HG02610 (cell line): ENCODE measurements at regions not wholly inside any gene's neighbourhood (a gene's known extent, or its start where the extent isn't known, plus 50 kb on each side); places are given as distances from the start of the nearest gene placed in this dataset.

Experiments used
- ATAC-seq: cut with Tn5 transposase; IDR thresholded peaks from one replicate; pipeline ENCODE4 v1.9.1; 2021; ENCODE audit warnings: mild to moderate bottlenecking, moderate library complexity; ENCODE audit not compliant: unreplicated experiment

DNA sequence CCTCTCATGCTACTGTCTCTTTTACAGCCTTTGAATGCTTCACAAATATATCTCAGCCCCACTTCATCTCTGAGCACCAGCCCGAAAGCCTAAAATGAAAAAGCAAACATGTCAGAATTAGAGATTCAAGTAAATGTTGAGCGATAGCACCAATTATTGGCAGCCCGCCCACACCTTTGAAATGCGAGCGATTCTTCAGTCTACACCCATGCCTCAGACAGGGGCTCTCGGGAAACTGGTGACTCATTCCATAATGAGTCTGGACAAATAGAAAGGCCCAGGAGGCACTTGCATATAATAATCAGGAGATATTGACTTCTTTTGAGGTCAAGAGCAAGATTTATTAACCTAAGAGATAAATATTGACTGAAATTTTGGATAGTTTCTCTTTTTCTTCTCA lies 487.3 kb upstream of the PTBP2 start:
- ATAC-seq, result no peak

DNA sequence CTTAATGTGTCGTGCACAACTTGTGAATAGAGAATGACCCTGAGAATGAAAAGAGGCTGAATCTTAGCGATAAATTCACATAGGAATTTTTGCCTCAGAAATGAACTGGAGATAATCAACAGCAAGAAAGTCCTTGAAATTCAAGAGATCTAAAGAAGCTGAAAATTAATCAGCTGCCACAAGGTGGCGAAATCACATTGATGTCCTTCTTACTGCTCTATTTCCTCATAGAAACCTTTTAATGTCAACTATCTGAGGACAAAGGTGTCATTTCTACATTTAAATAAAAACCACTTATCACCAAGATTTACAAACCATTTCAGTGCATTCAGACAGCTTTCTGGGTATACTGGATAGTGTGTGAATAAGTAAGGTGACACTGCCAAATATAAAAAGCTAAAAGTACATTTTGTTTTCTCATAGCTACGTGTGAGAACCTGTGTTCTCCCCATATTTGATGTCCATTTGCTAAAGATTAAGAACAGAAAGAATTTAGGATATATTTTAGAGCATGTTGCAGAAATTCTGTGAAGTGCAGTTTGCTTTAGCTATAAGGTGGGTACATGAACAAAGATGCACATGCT lies 485.3 kb upstream of the PTBP2 start:
- ATAC-seq, result no peak

DNA sequence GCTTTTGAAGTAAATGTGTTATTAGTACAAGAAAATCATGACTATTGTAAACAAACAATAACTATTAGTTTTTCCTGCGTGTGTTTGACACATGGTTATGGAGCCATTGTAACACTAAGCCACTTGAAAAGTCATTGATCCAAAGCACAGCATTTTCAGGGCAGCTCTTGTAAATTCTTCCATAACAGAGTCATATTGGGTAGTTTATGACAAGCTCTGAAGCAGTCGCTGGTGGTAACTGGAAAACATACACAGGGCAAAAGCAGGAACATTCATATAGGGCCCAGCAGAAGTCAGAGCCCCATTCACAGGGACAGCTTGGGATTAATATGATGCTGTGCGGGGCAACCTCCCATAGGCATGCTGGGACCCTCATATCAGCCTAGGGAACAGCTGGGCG lies 483.2 kb upstream of the PTBP2 start:
- no peak for ATAC-seq

DNA sequence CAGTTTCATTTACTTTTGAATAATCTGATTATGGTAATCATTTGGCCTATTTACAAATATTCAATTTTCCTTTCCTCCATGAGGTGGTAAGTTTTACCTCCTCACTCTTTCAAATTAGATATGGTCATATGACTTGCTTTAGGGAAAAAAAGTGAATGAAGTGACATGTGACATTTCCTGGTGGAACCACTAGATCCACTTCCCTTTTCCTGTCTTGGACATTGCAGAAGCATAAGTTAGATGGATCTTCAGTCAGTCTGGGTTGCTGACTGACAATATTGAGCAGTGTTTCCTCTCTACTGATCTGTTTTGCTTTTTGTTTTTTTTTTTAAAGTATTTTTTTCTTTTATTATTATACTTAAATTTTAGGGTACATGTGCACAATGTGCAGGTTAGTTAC lies 481.1 kb upstream of the PTBP2 start:
- no peak for ATAC-seq

DNA sequence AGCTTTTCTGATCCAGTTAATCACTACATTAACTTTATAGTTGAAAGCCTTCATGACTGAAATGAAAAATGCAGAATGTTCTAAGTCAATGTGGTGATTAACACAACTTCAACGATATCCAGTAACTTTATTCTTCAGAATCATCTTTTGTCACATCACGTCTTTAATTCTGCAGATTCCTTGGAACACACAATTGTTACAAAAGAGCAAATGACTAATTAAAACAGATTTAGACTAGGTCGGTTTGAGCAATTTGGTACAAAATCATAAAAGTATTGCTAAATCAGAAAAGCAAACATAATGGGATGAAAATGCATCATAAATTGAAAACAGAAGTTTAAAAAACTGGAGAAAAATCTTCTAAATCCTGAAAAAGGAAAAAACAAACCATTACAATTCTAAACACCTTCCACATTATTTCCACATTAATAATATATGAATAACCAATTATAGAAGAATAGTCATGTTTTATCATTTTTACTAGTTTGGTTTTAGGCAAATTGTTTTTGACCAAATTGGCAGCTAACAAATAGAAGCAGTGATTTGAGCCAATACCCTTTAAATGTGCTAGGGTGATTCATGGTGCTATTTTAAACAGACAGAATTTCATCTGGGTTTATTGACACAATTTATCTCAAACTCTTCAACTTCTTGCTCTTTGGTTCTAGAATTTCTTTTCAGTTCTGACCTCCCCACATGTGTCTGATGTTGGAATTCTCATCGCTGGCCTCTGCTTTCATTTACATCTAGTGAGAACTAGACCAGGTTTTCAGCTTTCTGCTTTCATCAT lies 468.1 kb upstream of the PTBP2 start:
- no peak for ATAC-seq

DNA sequence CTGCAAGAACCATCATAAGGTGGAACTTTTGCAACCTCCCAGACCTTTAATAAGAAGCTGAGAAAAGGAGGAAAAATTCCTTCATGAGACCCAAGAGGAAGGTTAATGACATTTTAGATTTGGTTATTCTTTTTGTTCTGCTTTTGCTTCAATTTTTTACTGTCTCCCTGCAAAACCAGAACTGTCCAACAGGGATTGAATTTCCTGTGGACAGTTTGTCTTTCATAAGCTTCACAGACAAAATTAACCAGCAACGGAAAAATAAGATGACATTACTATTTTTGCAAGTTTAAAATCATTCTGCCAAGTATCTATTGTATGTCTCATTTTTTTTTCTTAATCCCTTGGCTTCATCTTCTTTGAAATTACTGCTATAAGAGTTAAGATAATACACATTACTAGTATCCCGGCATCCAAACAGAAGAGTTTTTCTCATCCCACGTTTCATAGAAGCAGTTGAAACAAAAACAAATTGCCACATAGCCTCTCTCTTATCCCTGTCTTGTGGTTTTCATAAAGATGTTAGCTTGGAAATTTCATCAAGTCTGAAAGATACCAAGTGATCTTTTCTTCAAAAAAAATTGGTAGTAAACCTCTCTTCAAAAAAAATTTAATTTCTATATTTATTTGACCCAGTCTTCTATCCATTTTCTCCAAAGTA lies 465.3 kb upstream of the PTBP2 start:
- no peak for ATAC-seq

DNA sequence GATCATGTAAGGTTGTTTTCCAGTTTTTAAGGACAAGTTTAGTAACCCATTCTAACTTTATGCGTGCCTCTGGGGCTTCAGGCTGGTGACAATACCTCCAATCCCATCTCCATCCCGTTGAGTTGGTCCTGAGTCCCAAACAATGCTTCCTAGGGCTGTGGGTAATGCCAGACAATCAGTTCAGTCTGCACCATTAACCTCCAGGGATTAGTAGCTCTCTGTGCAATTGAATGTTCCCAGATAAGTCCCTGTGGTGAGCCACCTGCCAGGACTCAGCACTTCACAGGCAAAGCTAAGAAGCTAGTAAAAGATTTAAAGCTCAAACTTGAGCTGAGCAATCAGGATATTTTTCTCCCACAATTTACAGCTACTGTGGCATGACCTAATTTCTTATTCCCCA lies 462.2 kb upstream of the PTBP2 start:
- no peak for ATAC-seq

DNA sequence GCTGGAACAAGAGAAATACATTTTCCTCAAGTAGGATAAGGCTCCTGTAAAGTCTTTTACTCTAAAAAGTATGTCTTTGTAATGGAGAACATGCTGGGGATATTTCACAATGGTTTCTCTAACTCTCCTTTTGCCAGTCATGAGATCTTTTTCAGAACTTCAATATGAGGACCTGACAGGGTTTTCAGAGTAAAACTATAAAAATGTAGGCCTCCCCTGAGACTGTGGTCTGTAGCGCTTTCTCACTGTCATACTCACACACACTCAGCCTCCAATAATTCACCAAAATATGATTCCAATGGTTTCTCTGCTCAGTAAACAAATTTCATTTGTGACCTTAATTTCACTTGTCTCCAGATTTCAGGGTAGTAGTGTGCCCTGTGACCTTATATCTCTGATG lies 440.1 kb upstream of the PTBP2 start:
- ATAC-seq, result no peak

DNA sequence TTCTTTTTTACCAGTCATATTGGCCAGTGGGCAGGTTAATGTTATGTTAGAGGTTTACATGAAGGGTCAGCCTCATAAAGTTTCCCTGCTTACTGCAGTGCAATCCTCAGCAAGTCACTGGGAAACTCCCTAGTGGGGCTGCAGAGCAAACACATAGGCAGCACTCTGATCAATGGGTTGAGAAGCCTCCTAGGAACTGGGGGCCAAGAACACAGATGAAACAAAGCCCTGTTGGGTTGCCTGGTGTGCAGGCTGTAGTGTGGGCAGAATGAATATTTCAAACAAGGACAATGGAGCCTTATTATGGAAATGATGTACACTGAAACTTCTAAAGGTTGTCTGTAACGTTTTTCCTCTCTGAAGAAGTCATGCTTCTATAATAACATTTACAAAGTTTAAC lies 431.6 kb upstream of the PTBP2 start:
- no peak for ATAC-seq

DNA sequence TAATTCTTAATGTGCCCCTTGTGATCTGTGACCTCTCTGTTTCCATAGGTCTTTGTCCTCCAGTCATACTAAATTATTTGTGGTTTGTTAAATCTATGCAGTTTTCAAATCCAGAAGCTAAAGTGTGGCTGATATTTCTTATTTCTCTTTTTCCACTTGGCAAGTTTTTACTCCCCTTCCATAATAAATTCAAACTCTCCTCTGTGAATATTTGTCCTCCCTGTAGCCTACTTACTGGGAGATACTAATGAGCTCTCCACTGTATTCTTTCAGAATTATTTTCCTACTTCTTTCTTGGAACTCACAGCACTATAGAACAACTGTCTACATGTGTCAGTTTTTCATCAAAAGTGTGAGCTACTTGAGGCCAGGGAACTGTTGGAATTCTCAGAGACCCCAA lies 430.8 kb upstream of the PTBP2 start:
- no peak for ATAC-seq

DNA sequence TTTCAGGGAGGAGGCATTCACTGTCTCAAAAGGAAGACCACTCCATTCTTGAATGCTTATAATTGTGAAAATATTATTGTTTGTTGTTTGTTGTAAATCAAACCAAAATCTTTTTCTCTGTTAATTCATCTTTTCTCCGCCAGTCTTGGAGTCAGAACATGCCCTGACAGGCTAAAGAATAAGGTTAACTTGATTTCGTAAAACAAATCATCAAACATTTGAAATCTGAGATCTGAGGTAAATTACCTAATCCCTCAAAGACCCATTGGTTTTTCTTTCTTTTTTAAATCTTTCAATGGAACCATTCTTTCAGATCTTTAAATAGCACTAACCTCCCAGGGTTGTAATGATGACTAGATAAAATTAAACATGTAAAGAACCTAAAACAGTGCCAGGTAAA lies 430.1 kb upstream of the PTBP2 start:
- ATAC-seq, result no peak

DNA sequence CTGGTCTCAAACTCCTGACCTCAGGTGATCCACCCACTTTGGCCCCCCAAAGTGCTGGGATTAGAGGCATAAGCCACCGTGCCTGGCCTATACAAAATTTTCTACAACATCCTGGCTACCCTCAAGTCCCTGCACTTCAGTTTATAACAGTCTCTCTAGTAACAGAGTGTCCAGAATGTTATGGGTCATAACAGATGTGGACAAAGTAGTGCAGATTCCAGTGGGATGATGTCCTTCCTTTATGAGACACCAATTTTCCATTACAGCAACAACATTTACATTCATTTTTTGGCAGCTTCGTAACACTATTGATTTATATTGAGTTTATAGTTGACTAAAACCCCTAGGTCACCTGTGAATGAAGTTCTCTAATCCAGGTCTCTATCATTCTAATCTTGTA lies 429.4 kb upstream of the PTBP2 start:
- ATAC-seq, result no peak

DNA sequence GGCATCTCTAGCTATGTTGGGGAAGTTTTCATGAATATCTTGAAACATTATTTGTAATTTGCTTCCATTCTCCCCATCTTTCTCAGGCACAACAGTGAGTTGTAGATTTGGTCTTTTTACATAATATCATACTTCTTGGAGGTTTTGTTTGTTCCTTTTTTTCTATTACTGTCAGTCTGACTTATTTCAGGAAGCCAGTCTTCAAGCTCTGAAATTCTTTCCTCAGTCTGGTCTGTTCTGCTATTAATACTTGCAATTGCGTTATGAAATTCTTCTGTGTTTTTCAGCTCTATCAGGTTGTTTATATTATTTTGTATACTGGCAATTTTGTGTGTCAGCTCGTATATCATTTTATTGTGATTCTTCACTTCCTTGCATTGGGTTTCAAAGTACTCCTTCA lies 424.6 kb upstream of the PTBP2 start:
- ATAC-seq, result no peak

DNA sequence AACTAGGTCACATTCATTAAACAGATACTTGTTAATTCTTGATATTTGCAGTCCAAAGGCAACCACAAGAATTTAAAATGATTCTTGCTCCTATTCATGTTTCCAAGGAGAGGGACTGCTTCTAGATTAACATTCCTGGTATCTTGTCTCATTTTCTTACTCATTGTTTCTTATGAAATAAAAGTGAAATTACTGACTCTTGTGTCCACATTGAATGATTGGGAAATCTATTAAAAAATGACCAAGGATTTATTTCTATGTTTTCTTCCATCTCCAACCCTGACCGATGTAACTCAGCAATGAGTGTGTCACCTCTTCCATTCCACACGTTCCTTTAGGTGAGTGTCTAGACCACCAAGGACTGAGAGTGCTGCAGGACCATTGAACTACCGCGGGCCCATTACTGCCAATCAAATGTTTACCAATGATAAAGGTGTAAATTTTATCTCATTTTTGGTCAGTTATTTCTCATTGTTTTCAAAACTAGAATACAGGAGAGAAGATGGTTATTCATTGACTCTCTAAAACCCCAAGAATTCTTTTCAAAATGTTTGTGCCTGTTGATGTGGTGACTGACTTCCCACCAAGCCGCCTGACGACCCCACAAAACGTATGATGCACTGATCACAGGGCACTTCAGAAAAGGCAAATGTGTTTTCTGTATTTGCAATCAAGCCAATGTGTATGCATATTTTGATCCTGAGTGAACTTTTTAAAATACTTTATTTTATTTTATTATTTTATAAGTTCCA lies 414.6 kb upstream of the PTBP2 start:
- no peak for ATAC-seq

DNA sequence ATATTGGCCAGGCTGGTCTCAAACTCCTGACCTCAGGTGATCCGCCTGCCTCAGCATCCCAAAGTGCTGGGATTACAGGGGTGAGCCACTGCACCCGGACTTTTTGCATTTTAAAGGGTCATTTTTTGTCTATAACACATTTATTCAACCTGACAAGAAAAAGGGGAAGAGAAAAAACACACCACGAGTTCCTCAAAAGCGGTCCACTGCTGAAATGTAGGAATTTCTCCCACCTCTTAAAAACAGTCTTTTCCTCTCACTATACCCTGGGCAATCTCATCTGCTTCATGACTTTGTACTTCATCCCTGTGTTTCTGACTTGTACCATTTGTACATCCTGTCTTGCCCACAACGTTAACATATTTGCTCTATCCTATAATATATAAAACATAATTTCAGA lies 413.3 kb upstream of the PTBP2 start:
- no peak for ATAC-seq

DNA sequence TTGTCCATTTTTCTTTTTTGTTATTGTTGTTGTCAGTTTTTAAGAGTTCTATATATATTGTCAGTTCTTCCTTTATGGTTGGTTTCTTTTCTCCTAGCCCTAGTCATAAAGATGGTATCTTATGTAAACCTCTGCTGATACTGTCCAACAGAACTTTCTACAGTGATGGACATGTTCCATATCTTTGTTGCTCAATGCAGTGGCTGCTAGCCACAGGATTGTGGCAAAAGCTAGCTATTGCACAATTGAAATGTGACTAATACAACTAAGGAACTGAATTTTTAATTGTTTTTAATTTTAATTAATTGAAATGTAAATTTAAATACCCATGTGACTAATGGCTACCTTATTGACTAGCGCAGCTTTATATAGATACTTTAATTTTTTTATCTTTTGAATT lies 411.8 kb upstream of the PTBP2 start:
- no peak for ATAC-seq

DNA sequence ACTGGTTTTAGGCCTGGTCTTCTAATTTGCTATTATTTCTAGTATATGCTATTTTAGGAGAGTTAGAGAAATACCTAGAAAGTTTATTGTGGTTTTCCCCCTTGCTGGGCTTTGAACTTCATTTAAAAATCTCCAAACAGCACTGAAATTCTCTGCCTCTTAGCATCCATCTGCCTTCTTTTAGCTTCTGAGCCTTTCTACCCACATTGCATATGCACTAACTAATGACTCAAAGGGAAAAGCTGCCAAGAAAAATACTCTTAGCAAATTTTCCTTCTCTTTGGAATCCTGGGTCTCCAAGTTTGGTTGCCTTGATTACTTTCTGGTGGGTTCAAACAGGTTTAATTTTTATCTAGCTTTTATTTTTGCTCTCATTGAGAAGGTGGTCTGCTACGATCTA lies 408.4 kb upstream of the PTBP2 start:
- no peak for ATAC-seq

DNA sequence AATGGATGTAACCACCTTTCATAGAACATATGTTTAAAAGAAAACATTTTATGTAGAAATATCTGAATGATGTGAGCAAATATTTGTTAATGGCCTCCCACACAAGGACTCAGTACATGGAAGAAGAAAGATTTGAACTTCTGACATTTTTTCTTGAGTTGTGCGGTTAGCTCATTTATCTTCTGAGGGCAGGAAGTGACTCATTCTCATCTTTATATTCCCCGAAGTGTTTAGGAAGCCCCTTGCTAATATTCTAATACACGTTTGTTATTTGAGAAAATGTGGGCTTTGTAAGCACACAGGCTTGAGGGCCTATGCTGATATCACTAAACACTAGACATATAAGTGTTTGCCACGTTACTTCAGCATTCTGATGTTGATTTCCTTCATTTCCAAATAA lies 392.5 kb upstream of the PTBP2 start:
- no peak for ATAC-seq

DNA sequence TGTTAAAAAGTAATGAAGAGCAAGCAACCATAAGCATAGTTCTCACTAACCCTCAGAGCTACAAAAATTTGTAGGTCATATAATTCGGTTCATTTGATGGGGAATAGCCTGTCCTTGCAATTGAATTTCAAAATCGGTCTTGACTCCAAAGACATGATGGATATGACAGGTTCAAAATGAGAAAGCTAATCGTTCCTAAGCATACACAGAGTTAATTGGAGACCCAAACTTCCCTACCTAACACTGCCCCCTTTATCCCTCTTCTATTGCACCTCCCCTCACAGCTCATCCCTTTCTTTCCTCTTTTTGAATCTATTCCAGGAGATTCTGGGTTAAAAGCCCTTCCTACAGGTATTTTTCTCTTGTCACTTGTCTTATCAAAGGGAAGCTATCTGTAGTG lies 390.0 kb upstream of the PTBP2 start:
- no peak for ATAC-seq

DNA sequence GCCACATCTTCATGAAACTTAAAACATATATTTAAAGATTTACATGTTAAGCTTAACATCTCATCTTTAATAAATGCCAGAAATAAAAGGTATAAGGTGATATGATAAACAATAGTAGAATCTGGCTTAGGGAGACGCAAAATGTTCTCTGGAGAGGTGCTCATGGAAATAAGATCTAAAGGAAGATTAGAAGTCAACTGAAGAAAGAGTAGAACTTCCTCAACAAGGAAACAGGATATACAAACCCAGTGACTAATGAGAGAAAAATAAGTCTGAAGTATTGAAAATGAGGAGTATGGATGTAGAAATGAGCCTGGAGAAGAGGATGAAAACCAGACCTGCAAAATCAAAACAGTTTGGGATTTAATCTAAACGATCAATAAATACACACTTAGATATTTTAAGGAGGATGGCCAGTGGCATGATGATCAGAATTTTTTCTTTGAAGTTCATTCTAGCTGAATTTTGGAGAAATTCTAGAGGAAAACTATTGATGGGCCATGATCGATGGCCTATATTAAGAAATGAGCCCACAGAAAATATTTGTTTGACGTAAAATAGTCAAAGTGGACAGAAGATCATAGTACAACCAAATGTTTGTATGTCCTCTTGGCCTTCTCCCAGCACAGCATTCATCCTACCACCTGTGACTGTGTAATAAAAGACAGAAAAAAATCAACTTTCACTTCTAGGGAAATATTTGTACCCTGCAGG lies 387.9 kb upstream of the PTBP2 start:
- no peak for ATAC-seq

DNA sequence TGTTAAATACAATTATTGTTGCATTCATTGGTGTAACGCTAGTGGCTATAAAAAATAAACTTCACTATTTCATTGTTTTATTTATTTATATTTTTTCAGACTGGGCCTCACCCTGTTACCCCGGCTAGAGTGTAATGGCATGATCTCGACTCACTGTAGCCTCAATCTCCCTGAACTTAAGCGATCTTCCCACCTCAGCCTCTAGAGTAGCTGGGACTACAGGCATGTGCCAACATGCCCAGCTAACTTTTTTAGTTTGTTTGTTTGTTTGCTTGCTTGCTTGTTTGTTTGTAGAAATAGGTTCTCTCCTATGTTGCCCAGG lies 387.4 kb upstream of the PTBP2 start:
- ATAC-seq, result no peak
